K562 (cell line): ENCODE measurements at regions not wholly inside any gene's neighbourhood (a gene's known extent, or its start where the extent isn't known, plus 50 kb on each side); places are given as distances from the start of the nearest gene placed in this dataset.

ENCODE experiments used
- ATF7 ChIP-seq: fragments of 450-650 bp; IDR thresholded peaks from 2 replicates; pipeline ENCODE4 v1.7.1; 2014; ENCODE audit warnings: mild to moderate bottlenecking, moderate library complexity
- CCNT2 ChIP-seq: IDR thresholded peaks from 2 replicates; pipeline ENCODE4 v1.6.1; 2011; ENCODE audit warnings: borderline replicate concordance, low read depth, mild to moderate bottlenecking, moderate library complexity, mixed read lengths, low read length; ENCODE audit not compliant: insufficient read length; ENCODE audit errors: extremely low read depth
- CSDE1 ChIP-seq, 2 experiments: fragments of 450-650 bp; IDR thresholded peaks; 2 replicates each; pipeline ENCODE4 v1.6.1; 2016; ENCODE audit warnings: mild to moderate bottlenecking in 1 of 2
- ELF2 ChIP-seq: fragments of 250-450 bp; sonication (Bioruptor Pico); IDR thresholded peaks from 2 replicates; pipeline ENCODE4 v1.5.0; 2021; ENCODE audit warnings: mild to moderate bottlenecking
- GTF3C2 ChIP-seq: IDR thresholded peaks from 3 replicates; pipeline ENCODE4 v1.6.1; 2011; ENCODE audit warnings: borderline replicate concordance, mild to moderate bottlenecking, moderate library complexity; ENCODE audit not compliant: insufficient read length; ENCODE audit errors: extremely low read depth
- HDAC6 ChIP-seq: IDR thresholded peaks from 2 replicates; pipeline ENCODE4 v1.6.1; 2012; ENCODE audit warnings: low read depth, mild to moderate bottlenecking, control low read depth, inconsistent platforms, low read length, moderate library complexity
- HOXB6 ChIP-seq: fragments of 250-450 bp; sonication (Bioruptor Pico); IDR thresholded peaks from 2 replicates; pipeline ENCODE4 v1.5.1; 2022; ENCODE audit warnings: mild to moderate bottlenecking, borderline replicate concordance
- KAT2B ChIP-seq: IDR thresholded peaks from one replicate; pipeline ENCODE4 v1.6.1; 2012; ENCODE audit warnings: low read depth, mild to moderate bottlenecking, control low read depth, inconsistent platforms, low read length, moderate library complexity
- KLF13 ChIP-seq: fragments of 450-650 bp; IDR thresholded peaks from 2 replicates; pipeline ENCODE4 v1.6.1; 2016; ENCODE audit warnings: missing genetic modification characterization, low read depth, mild to moderate bottlenecking, missing compliant biosample characterization, moderate library complexity, borderline replicate concordance
- NCOR1 ChIP-seq: fragments of 450-650 bp; IDR thresholded peaks from 2 replicates; pipeline ENCODE4 v1.6.1; 2016; ENCODE audit warnings: mild to moderate bottlenecking, moderate library complexity
- NR4A1 ChIP-seq, 2 experiments: fragments of 250-450 bp in 1 of 2; fragments of 450-650 bp in 1 of 2; sonication (Bioruptor Pico) in 1 of 2; IDR thresholded peaks; 2 replicates each; pipeline versions ENCODE4 v1.4.0 to v1.6.1; 2016 to 2020; ENCODE audit warnings: mild to moderate bottlenecking in 2 of 2, missing compliant biosample characterization in 1 of 2, missing genetic modification characterization in 1 of 2, moderate library complexity in 1 of 2
- POLR2A ChIP-seq: fragments of 450-650 bp; conservative IDR thresholded peaks from 2 replicates; pipeline ENCODE4 v1.6.1; 2016
- RAD21 ChIP-seq, 2 experiments: fragments of 250-450 bp in 1 of 2; fragments of 450-650 bp in 1 of 2; sonication (Bioruptor Pico) in 1 of 2; formaldehyde crosslinking in 1 of 2; IDR thresholded peaks in 1 of 2; conservative IDR thresholded peaks in 1 of 2; 2 replicates each; pipeline versions ENCODE4 v1.4.0 to v1.8.0; 2020 to 2022; ENCODE audit warnings: mild to moderate bottlenecking in 2 of 2, moderate library complexity in 1 of 2
- RFX7 ChIP-seq: fragments of 250-450 bp; sonication (Bioruptor Pico); IDR thresholded peaks from 2 replicates; pipeline ENCODE4 v1.5.1; 2021; ENCODE audit warnings: mild to moderate bottlenecking
- SNAPC5 ChIP-seq: fragments of 250-450 bp; sonication (Bioruptor Pico); IDR thresholded peaks from 2 replicates; pipeline ENCODE4 v1.8.0; 2021; ENCODE audit warnings: moderate library complexity, mild to moderate bottlenecking, inconsistent platforms
- TBP ChIP-seq: optimal IDR thresholded peaks from 2 replicates; pipeline ENCODE3; 2011; ENCODE audit warnings: low read depth, low read length, improper control_type of control experiment
- U2AF1 ChIP-seq: fragments of 200-400 bp; formaldehyde crosslinking; optimal IDR thresholded peaks from 2 replicates; pipeline ENCODE3; 2017; ENCODE audit warnings: mild to moderate bottlenecking, low read depth, low read length, moderate library complexity
- ZMIZ1 ChIP-seq, 2 experiments: fragments of 150-350 bp in 1 of 2; IDR thresholded peaks; 2 replicates each; pipeline ENCODE4 v1.6.1; 2012 to 2016; ENCODE audit warnings: low read depth in 2 of 2, low read length in 2 of 2, mild to moderate bottlenecking in 1 of 2, moderate library complexity in 1 of 2
- ZNF165 ChIP-seq: fragments of 250-450 bp; sonication (Bioruptor Pico); IDR thresholded peaks from 2 replicates; pipeline ENCODE4 v1.4.0; 2020; ENCODE audit warnings: borderline replicate concordance
- ZNF311 ChIP-seq: fragments of 250-450 bp; sonication (Bioruptor Pico); IDR thresholded peaks from 2 replicates; pipeline ENCODE4 v1.4.0; 2020; ENCODE audit warnings: mild to moderate bottlenecking, moderate library complexity
- ZNF76 ChIP-seq: fragments of 250-450 bp; sonication (Bioruptor Pico); IDR thresholded peaks from 2 replicates; pipeline ENCODE4 v1.4.0; 2020; ENCODE audit warnings: mild to moderate bottlenecking, moderate library complexity, borderline replicate concordance

- TF ChIP-seq ZMIZ1 (IDR thresholded peaks at IDR 0.05; ENCODE audit: low read depth in 2 of 2, low read length in 2 of 2): no peak
- TF ChIP-seq ZNF165 (CRISPR knock-in tag): 0 out of 2 replicates have a peak, but pooled peaks have one; percentile 67
- TF ChIP-seq ZNF311: peak; percentile 85
- TF ChIP-seq U2AF1: peak; percentile 23
- peak; percentile 40; the same call in 1 of the 2 replicates for TF ChIP-seq ATF7
- TF ChIP-seq CCNT2: peak; percentile 23
- no peak for TF ChIP-seq GTF3C2
- TF ChIP-seq ZNF76 (CRISPR knock-in tag): no peak
- TF ChIP-seq SNAPC5: no peak
- no peak for TF ChIP-seq KAT2B
- TF ChIP-seq TBP: no peak
- no peak for TF ChIP-seq HOXB6 (CRISPR knock-in tag)
- no peak for TF ChIP-seq HDAC6
- peak; percentile 61; the same call in 1 of the 2 replicates for TF ChIP-seq POLR2A
- TF ChIP-seq CSDE1 (IDR thresholded peaks at IDR 0.05): no peak
- TF ChIP-seq RAD21 (CRISPR knock-in tag; conservative IDR thresholded peaks at IDR 0.05 in 1 of 2, IDR thresholded peaks at IDR 0.05 in 1 of 2): peak in 1 of 2 experiments; percentile 13; a peak in 1 of 4 replicates
- TF ChIP-seq KLF13 (tag): no peak
- TF ChIP-seq NR4A1 (CRISPR knock-in tag; IDR thresholded peaks at IDR 0.05): 0 out of 2 replicates have a peak, but pooled peaks have one; percentile 76
- TF ChIP-seq NR4A1 (tag; IDR thresholded peaks at IDR 0.05): peak; percentile 82
- TF ChIP-seq NCOR1: no peak; the same call in 1 of the 2 replicates
- peak; percentile 61; the same call in 1 of the 2 replicates for TF ChIP-seq ELF2
- no peak for TF ChIP-seq RFX7
Observed at GRCh38 chr3:194070634-194071409, 65.1 kb upstream of the HES1 start (continued).
